ENCODE measurements at regions not wholly inside any gene's neighbourhood (a gene's known extent, or its start where the extent isn't known, plus 50 kb on each side); places are given as distances from the start of the nearest gene placed in this dataset.

DNA sequence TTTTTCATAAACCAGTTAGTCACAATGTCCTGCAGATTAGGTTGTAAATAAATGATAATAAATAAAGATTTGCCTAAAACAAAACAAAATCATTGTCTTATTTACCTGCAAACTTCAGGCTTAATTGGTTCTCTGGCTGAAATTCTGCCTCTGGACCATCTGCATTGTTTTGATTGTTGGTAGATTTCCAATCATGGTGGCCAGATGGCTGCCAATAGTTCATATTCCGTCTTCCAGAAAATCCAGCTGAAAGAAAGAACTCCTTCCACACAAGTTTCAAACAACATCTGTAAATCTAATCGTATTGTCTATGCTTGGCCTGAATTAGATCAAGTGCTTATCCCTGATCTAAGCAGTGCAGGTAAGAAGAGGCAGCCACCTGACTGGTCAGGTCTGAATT is 771.1 kb upstream of the ZEB2 start:
- TF ChIP-seq, protein P1, sequence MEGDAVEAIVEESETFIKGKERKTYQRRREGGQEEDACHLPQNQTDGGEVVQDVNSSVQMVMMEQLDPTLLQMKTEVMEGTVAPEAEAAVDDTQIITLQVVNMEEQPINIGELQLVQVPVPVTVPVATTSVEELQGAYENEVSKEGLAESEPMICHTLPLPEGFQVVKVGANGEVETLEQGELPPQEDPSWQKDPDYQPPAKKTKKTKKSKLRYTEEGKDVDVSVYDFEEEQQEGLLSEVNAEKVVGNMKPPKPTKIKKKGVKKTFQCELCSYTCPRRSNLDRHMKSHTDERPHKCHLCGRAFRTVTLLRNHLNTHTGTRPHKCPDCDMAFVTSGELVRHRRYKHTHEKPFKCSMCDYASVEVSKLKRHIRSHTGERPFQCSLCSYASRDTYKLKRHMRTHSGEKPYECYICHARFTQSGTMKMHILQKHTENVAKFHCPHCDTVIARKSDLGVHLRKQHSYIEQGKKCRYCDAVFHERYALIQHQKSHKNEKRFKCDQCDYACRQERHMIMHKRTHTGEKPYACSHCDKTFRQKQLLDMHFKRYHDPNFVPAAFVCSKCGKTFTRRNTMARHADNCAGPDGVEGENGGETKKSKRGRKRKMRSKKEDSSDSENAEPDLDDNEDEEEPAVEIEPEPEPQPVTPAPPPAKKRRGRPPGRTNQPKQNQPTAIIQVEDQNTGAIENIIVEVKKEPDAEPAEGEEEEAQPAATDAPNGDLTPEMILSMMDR (IDR thresholded peaks at IDR 0.05), result no peak
- TF ChIP-seq POLR2A (IDR thresholded peaks at IDR 0.05) (no peak), POLR2AphosphoS5 (IDR thresholded peaks at IDR 0.05) (no peak)

Measured in sigmoid colon (tissue), 4 donors.